Stomach (tissue), 8 donors: ENCODE measurements at regions not wholly inside any gene's neighbourhood (a gene's known extent, or its start where the extent isn't known, plus 50 kb on each side); places are given as distances from the start of the nearest gene placed in this dataset.

Source experiments
- DNase-seq, 2 donors: peaks; one replicate each; pipeline versions ENCODE4 v3.0.0 to v3.0.0-alpha.2; 2013 to 2019
- H3K27ac ChIP-seq, 5 donors: fragments of 200-600 bp in 4 of 5; sonication (generic) in 4 of 5; one replicate each; pipeline ENCODE4 v1.5.1; 2013 to 2019; ENCODE audit warnings: mild to moderate bottlenecking in 1 of 5, moderate library complexity in 1 of 5
- H3K27me3 ChIP-seq, 3 donors: fragments of 200-600 bp; sonication (generic); one replicate each; pipeline ENCODE4 v1.5.1; 2017 to 2019; ENCODE audit warnings: mixed run types in 1 of 3
- H3K36me3 ChIP-seq, 4 donors: fragments of 200-600 bp; sonication (generic); 1 replicate in 3 of 4; 2 replicates in 1 of 4; pipeline ENCODE4 v1.5.1; 2016 to 2019
- H3K4me1 ChIP-seq, 4 donors: fragments of 200-600 bp; sonication (generic); one replicate each; pipeline ENCODE4 v1.5.1; 2016 to 2019
- H3K4me3 ChIP-seq, 4 donors: fragments of 200-600 bp; sonication (generic) in 3 of 4; one replicate each; pipeline ENCODE4 v1.5.1; 2016 to 2019; ENCODE audit warnings: mild to moderate bottlenecking in 1 of 4
- H3K9me3 ChIP-seq, 4 donors: fragments of 200-600 bp; sonication (generic); one replicate each; pipeline ENCODE4 v1.5.1; 2016 to 2019
- EP300 ChIP-seq: sonication (generic); formaldehyde crosslinking; IDR thresholded peaks from one replicate; pipeline ENCODE4 v1.6.1; 2017; ENCODE audit warnings: antibody characterized with exemption
- POLR2A ChIP-seq, 4 donors: fragments of 450-650 bp; IDR thresholded peaks; one replicate each; pipeline ENCODE4 v1.6.1; 2016; ENCODE audit warnings: antibody characterized with exemption in 4 of 4, control low read depth in 2 of 4, mild to moderate bottlenecking in 1 of 4, moderate library complexity in 1 of 4
- POLR2AphosphoS5 ChIP-seq, 3 donors: sonication (generic); formaldehyde crosslinking; IDR thresholded peaks; one replicate each; pipeline ENCODE4 v1.6.1; 2016; ENCODE audit warnings: antibody characterized with exemption in 3 of 3
- WGBS, 5 donors: extraction: QIAGEN DNeasy Blood & Tissue Kit in 3 of 5; methylation state at CpG; one replicate each; pipeline versions ENCODE4 v1.1.5 to v1.1.7; 2013 to 2018; 5-methylcytosine and 5-hydroxymethylcytosine counted together
- intact Hi-C: fragments of 100-400 bp; cut with DNase I; formaldehyde crosslinking; loops from one replicate; pipeline ENCODE4 v1.15.1; 2023; ENCODE audit warnings: low total_unique reads
- TF ChIP-seq, protein P1 (sequence below), 7 experiments: fragments of 450-650 bp in 4 of 7; fragments of 200-600 bp in 3 of 7; sonication (generic) in 3 of 7; IDR thresholded peaks; one replicate each; pipeline ENCODE4 v1.5.1; 2016 to 2019; ENCODE audit warnings: antibody characterized with exemption in 7 of 7, control low read depth in 2 of 7, mild to moderate bottlenecking in 1 of 7
- donor health status: healthy with polysubstance abuse.
- donor health status: Bipolar disorder and iron deficiency.
- donor health status: healthy.

DNA sequence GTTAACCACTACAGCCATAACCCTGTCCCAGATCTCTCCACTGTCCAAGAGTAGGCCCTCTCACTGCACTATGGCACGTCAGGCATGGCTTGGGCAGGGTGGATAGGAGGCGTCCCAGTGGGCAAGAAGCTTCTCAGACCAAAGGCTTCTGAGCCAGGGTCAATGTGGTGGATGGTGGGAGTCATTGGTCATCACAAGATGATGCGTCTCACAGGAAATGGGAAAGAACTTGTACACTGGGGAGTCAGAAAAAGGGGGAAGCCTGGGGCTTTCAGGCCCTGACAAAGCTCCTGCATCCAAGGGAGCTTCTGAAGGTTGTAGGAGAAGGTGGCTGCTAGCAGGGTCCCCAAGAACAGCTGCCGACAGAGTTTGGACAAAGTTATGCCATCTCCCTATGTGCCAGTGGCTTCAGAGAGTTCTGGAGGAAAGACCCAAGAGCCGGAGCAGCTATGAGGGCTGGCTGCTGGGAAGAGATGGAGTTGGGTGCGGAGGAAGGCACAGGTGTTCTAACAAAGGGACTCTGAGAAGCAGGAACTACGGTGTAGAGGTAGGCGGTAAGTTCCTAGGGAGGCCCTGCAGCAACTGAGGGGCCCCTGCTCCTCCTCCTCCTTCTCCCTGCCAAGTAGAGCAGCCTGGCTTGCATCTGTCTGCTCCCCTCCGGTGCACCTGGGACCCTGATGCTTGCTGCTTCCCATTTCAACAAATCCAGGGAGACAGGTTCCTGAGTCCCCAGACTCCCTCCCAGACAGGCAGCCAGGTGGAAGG, 81.1 kb downstream of the ARL6IP4 start:
- no peaks in the 10 kb centered on the region for H3K36me3 ChIP-seq
- H3K27ac ChIP-seq: peak overlapping the region in 3 of 5 donors; percentile 68 to 82 (median 74)
- intact Hi-C loops: no loop called here
- H3K4me1 ChIP-seq: peaks cover 51 to 84% (median 64%) of the 10 kb centered on the region in 4 donors
- H3K9me3 ChIP-seq: no peaks in the 10 kb centered on the region
- 84 to 90% (median 87%) methylated on average over 9 of the region's 9 CpGs for WGBS, 5 donors
- TF ChIP-seq EP300 (no peak), POLR2A (IDR thresholded peaks at IDR 0.05) (no peak), POLR2AphosphoS5 (IDR thresholded peaks at IDR 0.05) (no peak)
- TF ChIP-seq, protein P1, sequence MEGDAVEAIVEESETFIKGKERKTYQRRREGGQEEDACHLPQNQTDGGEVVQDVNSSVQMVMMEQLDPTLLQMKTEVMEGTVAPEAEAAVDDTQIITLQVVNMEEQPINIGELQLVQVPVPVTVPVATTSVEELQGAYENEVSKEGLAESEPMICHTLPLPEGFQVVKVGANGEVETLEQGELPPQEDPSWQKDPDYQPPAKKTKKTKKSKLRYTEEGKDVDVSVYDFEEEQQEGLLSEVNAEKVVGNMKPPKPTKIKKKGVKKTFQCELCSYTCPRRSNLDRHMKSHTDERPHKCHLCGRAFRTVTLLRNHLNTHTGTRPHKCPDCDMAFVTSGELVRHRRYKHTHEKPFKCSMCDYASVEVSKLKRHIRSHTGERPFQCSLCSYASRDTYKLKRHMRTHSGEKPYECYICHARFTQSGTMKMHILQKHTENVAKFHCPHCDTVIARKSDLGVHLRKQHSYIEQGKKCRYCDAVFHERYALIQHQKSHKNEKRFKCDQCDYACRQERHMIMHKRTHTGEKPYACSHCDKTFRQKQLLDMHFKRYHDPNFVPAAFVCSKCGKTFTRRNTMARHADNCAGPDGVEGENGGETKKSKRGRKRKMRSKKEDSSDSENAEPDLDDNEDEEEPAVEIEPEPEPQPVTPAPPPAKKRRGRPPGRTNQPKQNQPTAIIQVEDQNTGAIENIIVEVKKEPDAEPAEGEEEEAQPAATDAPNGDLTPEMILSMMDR (IDR thresholded peaks at IDR 0.05): no peak
- H3K4me3 ChIP-seq: no peak overlapping the region
- H3K27me3 ChIP-seq: no peaks in the 10 kb centered on the region
- no peak for DNase-seq

- 37 to 75% (median 66%) methylated on average over 1 of the region's 1 CpG for WGBS, 5 donors
- H3K4me1 ChIP-seq: peaks cover 35 to 82% (median 55%) of the 10 kb centered on the region in 4 donors
- intact Hi-C loops: no loop called here
Observed at GRCh38 chr12:123059500-123059899, 79.0 kb downstream of the ARL6IP4 start.

GRCh38 chr12:123058980-123059379, 78.5 kb downstream of the ARL6IP4 start:
- intact Hi-C loops: no loop called here
- TF ChIP-seq, protein P1 (IDR thresholded peaks at IDR 0.05): no peak
- peak in 1 of 3 donors; percentile 5 for TF ChIP-seq POLR2AphosphoS5 (IDR thresholded peaks at IDR 0.05)
- no peak for TF ChIP-seq POLR2A (IDR thresholded peaks at IDR 0.05)
- TF ChIP-seq EP300: no peak
- Histone ChIP-seq H3K9me3 (no peaks in the 10 kb centered on the region), H3K27ac (peak overlapping the region in 4 of 5 donors; percentile 29 to 68 (median 63)), H3K4me3 (no peak overlapping the region), H3K36me3 (no peaks in the 10 kb centered on the region), H3K27me3 (no peaks in the 10 kb centered on the region), H3K4me1 (peaks cover 30 to 76% (median 50%) of the 10 kb centered on the region in 4 donors)
- WGBS, 5 donors: 66 to 77% (median 72%) methylated on average over 2 to 4 of the region's 4 CpGs
- peak in 1 of 2 donors; percentile 59 for DNase-seq

More at GRCh38 chr12:123059500-123059899, 79.0 kb downstream of the ARL6IP4 start:
- Histone ChIP-seq H3K27me3 (no peaks in the 10 kb centered on the region), H3K36me3 (no peaks in the 10 kb centered on the region), H3K9me3 (no peaks in the 10 kb centered on the region), H3K4me3 (no peak overlapping the region), H3K27ac (peak overlapping the region in 4 of 5 donors; percentile 29 to 68 (median 63))
- DNase-seq: no peak
- TF ChIP-seq, protein P1 (IDR thresholded peaks at IDR 0.05): no peak
- no peak for TF ChIP-seq POLR2AphosphoS5 (IDR thresholded peaks at IDR 0.05)
- no peak for TF ChIP-seq POLR2A (IDR thresholded peaks at IDR 0.05)
- TF ChIP-seq EP300: no peak

- H3K4me1 ChIP-seq: peaks cover 25 to 71% (median 45%) of the 10 kb centered on the region in 4 donors
- TF ChIP-seq EP300 (no peak), POLR2A (IDR thresholded peaks at IDR 0.05) (no peak), POLR2AphosphoS5 (IDR thresholded peaks at IDR 0.05) (no peak)
- TF ChIP-seq, protein P1 (IDR thresholded peaks at IDR 0.05): no peak
Observed at GRCh38 chr12:123058481-123058880, 78.0 kb downstream of the ARL6IP4 start.

More at GRCh38 chr12:123058481-123058880, 78.0 kb downstream of the ARL6IP4 start:
- 87 to 93% (median 88%) methylated on average over 6 of the region's 6 CpGs for WGBS, 5 donors
- no peaks in the 10 kb centered on the region for H3K36me3 ChIP-seq
- no peaks in the 10 kb centered on the region for H3K27me3 ChIP-seq
- intact Hi-C loops: no loop called here
- no peak for DNase-seq
- no peaks in the 10 kb centered on the region for H3K9me3 ChIP-seq
- H3K4me3 ChIP-seq: no peak overlapping the region
- H3K27ac ChIP-seq: peak overlapping the region in 3 of 5 donors; percentile 60 to 68 (median 66)
